Effector CD8-positive, alpha-beta T cell (primary cell): ENCODE measurements at regions not wholly inside any gene's neighbourhood (a gene's known extent, or its start where the extent isn't known, plus 50 kb on each side); places are given as distances from the start of the nearest gene placed in this dataset.

Experiments
- DNase-seq: peaks from one replicate; lab custom pipeline; 2025; lab: John Stamatoyannopoulos, UW

- no peak for DNase-seq
Observed at GRCh38 chr14:85420278-85420677, 109.7 kb upstream of the FLRT2 start.

GRCh38 chr14:85420707-85421106 lies 109.2 kb upstream of the FLRT2 start:
- no peak for DNase-seq

- no peak for DNase-seq
Observed at GRCh38 chr14:85421186-85421877, 108.6 kb upstream of the FLRT2 start.

DNA sequence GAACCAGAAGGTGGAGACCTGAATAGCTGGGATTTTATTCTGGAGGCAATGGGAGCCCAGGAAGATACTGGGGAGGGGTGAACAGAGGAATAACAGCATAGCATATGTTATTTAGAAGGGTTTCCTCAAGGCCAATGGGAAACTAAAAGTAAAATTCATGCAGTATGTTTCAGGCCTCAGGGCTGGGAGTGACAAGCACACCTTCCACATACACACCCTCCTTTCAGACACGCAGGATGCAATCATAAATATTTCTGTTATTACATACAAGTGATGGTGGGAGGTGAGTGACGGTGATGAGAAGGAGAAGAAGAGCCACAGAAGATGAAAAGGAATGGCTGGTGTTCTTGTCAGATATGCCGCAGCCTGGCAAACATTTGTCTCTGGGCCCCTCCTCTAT lies 106.1 kb upstream of the FLRT2 start:
- DNase-seq, result no peak

- DNase-seq, result no peak
Observed at GRCh38 chr14:85425507-85425906, 104.4 kb upstream of the FLRT2 start.

DNA sequence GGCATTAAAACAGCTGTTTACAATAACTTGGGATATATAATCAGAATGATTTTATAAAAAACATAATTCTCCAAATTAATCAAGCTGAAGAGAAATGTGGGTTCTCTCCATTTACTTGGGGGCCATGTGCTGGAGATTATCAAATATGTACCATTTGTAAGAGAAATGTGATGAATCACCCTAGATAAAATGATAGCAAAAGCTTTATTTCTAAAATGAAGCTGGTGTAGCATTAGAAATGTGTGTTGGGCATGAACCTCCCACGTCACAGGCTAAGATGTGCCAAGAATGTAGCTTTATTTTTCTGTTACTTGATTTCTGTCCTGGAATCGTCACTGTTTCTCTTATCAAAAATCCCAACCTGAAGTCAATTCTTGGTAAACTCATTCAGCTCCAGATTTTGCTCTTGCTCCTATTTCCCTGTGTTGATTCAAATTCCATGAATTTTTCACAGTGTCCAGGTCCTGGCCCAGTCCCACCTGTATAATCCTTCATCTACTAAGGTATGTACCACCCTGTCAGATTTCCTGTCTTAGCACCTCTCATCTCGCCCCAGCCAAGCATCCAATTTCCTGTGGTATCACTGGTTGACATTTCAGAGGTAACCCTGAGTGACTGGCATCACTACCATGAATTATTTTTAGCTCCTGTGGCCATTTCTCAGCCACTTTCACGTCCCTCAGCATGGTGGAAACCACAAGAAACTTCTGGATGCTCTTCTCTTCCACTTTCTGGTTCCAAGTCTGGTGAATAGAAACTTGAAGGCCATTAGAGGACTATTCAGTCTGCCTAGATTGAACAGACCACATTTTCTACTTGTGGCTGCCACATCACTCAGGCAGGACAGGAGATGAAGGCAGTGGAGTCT lies 103.6 kb upstream of the FLRT2 start:
- no peak for DNase-seq

DNA sequence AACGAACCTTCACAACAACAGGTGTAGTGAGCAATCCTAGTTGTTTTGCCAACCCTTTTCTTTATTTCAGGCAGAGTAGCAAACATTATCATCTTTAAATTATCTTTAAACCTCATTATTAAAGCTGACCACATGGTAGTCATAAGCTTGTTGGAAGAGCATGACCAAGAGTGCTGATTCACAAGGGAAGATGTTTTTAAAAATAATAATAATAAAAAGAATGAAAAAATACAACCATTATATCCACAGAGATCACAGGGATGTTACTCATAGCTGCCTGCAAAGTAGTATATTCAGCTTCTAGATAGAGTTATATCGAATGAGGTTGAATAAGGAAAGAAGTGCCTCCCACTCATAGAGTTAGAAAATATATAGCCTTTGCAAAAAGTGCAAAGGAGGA lies 101.0 kb upstream of the FLRT2 start:
- no peak for DNase-seq

GRCh38 chr14:85437148-85437547 lies 92.8 kb upstream of the FLRT2 start:
- no peak for DNase-seq

- no peak for DNase-seq
Observed at GRCh38 chr14:85438001-85438400, 91.9 kb upstream of the FLRT2 start.

- DNase-seq, result no peak
Observed at GRCh38 chr14:85438481-85438942, 91.4 kb upstream of the FLRT2 start.

DNA sequence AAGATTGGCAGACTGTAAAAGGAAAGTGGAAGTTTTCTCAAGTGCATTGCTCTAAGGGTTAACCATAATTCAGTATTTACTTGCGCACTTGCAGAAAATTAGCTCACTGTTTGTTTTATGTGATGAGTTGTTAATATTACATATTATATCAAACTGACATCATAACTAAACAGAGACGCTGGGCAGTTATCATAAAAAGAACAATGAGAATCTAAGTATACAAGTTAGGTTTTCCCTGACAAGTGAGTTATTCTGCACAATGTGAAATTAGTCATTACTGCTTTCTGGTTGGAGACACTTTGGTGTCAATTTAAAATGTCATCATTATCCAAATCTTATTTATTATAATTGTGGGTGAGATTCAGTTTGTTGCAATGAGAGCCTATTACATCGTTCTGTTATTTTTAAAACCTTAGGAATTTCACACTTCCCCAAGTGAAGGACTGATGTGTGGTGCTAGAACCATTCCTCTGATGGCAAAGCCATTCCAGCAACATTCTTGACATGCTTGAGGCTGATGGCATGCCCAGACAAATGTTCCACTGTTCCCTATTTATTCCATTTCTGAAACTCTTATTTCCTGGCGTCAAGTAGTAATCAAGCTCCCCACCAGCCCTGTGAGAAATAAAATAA lies 90.1 kb upstream of the FLRT2 start:
- DNase-seq, result no peak

DNA sequence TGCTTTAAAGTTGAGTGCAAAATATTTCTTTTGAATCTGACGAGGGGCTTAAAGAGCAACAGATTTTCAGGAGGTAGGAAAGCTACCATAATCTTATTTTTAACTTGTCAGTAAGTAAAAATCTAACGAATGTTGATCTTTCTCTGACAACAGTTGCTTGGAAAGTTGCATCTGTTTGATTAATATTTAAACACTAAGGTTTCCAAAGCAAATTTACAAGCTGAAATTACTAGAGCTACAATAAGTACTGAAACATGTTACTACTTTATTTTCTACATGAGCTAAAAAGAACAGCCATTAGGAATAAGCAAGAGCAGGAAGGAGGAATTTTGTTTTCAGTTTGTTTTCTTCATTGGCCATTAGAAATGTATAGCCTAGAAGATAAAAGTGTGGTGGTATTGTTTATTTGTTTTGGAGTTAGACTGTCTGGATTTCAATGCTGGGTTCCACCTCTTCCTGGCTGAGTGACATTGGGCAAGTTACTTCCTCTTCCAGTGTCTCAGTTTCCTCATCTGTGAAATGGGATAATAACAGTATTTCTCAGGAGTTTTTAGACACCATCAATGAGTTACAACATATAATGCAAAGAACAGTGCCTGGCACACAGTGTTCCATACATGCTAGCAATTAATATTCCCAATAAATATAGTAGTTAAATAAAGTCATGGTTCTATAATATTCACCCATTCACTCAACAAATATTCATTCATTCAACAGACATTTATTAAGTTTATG lies 87.9 kb upstream of the FLRT2 start:
- DNase-seq, result no peak

DNA sequence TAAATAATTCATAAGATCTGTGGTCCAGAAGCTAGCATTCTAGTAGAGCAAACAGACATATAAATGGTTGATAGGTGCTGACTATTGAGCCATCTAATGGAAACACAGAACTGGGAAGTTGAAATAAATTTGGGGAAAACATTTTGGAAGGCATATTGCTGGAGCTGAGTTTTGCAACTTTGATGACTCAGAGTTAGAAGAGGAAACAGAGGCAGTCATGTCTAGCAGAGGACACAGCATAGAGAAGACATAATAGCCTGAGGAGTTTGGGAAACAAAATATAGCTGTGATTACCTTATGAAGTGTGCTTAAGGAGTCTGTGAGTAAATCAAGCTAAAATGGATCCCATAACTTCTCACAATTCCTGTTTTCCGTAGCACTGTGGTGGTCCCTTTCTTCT lies 86.9 kb upstream of the FLRT2 start:
- no peak for DNase-seq

DNA sequence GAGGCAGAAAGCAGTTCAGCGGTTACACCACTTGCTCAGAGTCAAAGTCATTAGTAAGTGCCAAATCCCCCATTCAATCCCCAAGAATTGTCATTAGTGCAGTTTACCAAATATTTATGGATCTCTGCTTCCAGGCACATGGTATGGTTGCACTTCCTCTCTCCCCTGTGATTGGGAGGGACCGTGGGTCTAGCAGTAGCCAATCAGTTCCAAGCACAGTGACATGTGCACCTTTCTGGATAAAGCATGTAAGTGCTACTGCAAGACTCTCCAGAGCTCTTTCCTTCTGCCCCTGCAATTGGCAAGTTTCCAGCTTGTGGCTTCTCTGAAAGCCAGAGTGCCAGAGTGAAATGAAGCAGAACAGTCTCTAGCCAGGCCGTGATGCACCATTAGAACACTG lies 85.3 kb upstream of the FLRT2 start:
- no peak for DNase-seq

- no peak for DNase-seq
Observed at GRCh38 chr14:85445151-85445795, 84.7 kb upstream of the FLRT2 start.

DNA sequence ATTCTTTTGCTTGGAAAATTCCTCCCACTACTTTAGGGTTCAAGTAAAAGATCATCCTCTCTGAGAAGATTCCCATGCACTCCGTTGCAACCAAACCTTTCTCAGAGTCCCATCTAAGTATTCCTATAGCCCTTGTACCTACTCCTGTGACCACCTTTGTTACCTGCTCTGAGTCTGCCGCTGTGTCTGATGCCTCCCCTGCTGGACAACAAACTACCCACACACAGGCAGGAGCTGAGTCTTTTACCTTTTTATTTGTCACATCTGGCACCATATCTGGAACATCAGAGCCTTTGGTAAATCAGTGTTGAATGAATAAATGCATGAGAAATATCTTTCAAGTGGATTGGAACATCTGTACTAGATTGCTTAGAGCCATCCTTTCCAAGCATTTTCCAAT lies 82.1 kb upstream of the FLRT2 start:
- no peak for DNase-seq

DNA sequence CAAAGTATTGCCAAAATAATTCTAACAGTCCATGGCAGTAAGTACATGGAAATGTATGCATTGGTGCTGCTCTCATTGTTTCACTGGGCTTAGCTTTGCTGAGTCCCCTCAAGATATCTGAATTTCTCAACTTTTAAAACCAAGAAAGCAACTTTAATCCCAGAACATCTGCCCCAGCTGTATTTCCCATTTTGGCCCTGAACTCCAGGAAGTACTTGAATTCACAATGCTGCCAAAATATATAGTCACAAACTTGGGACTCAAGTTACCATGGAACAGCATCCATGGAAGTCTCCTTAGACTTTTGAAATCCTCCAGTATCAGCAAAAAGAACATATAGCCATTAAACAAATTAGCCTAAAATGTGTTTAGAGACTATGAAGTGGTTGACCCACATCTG lies 78.5 kb upstream of the FLRT2 start:
- DNase-seq, result no peak

DNA sequence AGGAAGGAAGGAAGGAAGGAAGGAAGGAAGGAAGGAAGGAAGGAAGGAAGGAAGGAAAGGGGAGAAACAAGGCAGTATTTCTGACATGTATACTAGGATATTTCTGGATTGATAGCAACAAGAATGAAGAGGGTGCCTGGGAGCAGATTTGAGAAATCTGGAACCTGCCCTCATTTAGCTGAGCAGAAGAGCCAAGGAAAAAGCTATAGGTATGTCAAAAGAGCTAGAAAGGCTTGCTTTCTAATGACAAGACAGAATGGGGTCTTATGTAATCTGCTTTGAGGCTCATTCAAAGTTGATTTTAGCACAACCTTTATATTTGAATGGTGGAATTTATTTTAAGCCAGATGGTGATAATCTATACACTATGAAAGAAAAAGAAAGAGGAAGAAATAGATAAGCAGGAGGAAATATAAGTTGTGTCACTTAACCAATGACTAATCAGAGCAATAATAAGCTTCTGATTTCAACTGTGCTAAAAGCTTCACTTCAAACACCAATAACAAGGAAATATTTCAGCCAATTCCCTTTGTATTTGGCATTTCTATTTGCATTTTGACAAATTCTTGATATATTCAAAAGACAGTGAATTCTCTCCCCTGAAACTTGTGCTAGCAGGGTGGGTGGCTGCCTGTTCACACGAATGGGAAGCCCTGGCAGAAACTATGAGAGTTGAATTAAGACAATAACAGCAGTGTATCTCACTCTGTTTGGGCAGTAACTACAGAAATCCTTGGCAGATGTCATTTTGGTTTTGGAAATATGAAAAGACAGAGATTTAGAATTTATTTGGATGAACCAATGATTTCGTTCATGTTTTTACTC lies 76.3 kb upstream of the FLRT2 start:
- no peak for DNase-seq

DNA sequence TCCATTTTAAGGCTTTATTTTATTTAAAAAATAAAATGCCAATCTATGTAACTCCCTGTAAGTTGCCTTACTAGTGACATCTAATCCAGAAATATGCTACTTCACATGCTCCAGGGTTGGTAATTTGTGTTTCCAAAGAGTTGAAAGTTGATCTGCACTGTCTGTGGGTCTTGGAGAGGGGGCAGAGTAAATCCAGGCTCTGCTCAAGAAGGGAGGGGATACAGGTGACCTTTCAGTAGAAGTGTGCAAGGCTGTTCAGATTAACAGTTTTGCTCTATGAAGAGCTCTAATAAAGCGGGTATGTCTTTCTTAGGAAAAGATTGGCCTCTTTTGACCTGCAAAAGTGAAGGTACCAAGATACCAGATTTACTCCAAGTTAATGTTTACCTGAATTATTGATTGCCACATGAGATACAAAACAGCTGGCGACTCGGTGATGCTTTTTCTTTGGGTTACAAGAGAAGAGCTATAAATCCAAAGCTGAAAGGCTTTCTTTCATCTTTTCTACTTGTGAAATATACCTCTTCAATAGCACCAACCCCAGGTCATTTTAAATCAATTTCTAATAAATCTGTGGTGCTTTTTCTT lies 75.6 kb upstream of the FLRT2 start:
- DNase-seq, result no peak

DNA sequence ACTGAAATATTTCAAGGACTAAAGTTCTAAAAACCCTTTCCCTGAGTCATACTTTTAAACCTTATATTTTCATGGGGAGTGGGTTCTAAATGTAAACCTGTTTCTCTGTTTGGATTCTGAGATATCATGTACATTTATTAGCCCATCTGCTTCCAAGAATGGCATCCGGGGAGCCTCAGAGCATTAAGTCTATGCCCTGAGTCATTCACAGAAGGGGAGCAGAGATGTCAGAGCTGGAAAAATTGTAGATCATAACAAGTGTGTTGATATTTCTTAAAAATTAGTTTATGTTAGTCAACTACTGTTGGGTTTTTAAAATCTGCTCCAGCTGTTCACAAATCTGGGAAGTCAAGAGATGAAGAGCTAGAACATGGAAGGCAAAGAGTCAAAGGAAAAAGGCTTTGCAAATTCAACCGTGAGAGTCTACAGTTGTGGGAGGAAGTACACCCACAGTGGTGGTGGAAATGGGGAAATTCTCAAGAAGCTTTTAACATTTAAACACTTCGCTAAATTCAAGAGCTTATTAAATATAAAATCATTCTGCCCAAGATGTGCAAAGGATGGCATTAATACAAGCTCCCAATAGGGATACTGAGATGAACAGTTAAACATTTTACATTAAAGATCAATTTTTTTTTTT lies 70.5 kb upstream of the FLRT2 start:
- DNase-seq, result no peak
